AG20443 (cell line): ENCODE measurements at regions not wholly inside any gene's neighbourhood (a gene's known extent, or its start where the extent isn't known, plus 50 kb on each side); places are given as distances from the start of the nearest gene placed in this dataset.

Source experiments
- DNase-seq: peaks from one replicate; pipeline ENCODE4 v3.0.0; 2012; ENCODE audit warnings: low spot score, mixed read lengths

DNA sequence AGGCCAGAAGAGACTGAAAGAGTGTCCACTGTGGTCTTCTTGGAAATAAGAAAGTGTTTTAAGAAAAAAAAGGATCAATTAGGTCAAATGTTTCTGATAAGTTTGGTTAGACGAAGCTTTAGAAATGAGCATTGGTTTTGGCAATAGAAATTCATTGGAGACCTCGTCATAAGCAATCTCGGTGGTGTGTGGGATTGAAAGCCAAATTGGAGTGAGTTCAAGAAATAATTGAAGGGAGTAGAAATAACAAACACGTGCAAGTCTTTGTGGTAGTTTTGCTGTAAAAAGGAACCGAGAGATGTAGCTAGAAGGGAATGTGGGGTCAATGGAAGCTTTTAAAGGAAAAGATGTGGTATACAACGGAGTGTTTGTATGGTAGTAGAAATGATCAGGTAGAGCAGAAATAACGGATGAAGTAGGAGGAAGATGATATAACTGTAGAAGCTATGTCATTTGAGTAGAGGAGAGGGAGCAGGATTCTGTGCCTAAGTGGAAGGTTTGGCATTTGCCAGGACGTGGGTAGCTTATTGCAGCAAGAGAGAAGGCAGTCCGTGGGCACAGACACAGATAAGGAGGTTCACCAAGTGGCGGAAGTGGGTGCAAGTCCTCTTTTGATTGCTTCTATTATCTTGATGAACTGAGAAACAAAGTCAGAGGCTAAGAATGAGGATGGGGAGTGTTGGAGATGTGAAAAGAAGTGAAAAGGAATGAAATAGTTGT, 146.2 kb downstream of the DACT1 start:
- DNase-seq: no peak

DNA sequence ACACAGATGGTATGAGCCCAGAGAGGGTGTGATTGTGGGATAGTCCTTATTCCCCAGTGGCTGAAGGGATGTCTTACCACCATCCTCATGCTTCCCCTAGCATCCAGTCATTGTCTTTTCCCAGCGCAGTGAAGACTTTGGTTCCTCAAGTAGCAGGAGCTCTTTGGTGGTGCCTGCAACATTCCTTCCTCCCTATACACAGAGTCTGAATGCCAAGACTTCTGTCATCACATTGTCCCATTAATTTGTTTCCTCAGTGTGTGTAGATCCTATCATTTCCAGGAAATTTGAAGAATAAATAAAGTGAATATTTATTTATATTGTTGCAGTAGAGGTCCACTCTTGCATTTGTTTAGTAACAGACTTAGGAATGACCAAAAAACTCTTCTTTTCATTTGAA, 147.2 kb downstream of the DACT1 start:
- DNase-seq: no peak

DNA sequence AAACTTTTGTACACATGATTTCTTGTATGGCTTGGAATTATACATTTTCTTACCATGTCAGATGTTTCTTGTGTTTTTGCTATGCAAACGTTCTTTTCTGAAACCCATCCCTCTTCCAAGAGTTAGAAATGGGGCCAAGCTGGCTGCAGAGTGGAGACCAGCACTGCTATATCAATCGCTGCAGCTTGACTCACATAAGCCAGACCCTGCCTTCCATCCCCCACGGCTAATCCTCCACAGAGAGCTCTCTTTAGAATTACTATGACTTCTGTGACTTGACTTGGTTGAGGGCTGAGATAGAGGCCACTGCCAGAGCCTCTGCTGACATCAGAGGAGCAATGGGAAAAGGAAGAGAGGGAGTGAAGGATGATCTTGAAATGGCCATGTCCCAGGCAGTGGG, 147.9 kb downstream of the DACT1 start:
- DNase-seq: no peak

DNA sequence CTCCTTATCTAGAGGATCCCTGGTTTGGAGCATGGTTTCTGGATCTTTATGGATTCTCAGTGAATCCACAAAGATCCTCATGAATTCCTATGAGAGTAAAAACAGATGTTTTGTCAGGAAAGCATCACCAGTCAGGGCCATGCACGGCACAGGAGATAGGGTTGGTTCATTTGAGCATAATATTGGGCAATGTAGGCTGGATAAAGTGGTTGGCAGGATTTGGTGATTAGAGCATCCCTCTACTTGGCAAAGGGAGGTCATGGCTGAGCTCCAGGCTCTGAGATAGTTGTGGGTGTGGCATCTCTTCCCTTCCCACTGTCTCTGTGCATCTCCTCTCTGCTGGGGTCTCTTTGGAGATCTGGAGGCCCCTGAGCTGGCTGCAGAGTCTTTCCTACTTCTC, 149.8 kb downstream of the DACT1 start:
- peak; percentile 49 for DNase-seq

DNA sequence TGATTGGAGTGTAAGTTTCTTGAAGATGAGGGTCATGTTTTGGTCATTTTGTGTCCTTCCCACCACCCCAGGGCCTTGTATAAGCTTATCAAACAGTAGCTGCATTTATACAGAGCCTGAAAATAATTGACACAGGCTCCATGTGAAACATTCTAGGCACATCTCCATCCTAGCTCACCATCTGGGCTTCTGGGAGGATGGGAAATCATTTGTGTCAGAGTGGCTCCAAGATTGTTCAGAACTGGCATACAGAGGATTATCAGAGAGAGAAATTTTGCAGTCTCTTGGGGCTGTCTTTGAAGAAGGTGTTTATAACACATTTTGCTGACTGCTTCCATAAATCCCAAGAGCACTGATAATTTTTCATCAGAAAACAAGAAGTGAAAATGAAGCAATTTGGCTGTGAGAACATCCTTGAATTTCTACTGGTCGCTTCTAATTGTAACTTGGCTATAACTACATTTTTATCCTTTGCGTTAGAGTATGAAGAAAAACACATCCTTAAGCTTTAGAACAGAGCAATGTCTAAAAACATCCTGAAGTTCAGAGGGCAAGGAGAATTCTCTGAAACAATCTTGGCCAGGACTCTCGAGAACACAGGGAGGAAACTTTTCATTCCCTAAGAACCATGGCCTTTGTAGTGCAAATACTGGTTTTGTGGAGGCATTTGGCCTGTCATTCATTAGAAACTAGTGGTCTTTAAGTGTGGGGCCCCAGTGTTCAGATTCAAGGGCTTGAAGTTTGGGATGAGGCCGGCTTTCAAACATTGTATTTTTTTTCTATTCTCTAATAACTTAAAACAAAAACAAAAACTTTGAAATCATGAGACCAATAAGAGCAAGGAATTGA, 151.1 kb downstream of the DACT1 start:
- DNase-seq: no peak

DNA sequence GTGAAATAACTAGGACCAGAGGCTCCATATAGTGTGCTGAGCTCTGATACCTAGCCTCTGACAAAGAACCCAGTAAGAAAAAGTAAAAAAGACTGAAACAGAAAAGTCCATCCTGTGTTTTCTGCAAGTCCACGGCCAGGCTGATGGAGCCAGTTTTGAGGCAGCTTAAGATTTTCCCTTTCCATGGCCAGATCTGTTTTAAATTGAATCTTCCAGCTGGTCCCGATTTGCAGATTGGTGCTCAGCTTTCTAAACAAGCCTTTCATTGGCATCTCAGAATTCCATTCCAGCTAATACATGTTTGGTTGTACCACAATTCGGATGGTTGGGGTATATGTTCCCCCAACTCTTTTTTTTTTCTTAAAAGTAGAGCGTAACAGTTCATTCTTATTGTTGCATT, 152.0 kb downstream of the DACT1 start:
- no peak for DNase-seq

DNA sequence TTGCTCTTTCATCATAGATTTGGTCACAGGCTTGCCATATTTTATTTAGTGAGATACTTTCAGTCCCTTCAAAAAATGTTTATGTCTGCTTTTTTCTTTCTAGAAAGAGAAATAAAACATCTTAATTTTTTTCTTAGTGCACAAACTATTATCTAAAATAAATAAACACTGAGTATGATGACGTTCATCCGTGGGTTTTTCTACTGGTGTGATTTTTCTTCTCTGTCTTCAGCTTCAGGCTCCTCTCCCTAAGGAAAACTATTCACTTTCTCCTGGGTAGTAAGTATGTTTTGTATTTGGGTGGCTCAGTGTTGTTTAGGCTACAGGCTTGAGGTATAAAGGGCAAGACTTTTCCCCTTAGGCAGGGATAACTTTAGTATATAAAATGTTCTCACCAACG, 154.7 kb downstream of the DACT1 start:
- no peak for DNase-seq

DNA sequence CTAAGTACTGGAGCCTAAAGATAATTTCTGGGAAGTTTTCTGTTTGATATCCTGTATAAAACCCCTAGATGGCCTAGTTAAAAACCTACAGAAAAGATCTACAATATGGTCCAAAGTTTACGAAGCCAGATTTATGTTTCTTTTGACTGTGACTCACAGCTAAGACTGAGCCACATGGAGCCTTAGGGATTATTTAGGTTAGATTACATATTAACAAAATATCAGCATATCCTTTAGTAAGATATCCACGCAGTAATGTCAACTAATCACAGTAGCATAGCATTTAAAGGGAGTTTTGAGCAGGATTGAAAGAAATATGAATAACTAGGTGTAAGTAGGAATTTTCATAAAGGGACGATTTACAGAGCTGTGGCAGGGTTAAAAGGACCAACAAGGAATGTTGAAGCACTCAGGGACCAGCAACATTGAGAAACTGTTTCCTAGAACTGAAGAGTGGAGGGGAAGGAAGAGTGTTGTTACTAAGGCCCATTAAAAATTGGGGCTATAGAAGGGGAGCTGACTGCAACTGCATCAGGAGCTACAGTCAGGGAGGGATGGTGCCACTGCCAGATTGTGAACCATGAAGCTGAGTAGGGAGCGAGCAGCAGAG, 155.5 kb downstream of the DACT1 start:
- no peak for DNase-seq

DNA sequence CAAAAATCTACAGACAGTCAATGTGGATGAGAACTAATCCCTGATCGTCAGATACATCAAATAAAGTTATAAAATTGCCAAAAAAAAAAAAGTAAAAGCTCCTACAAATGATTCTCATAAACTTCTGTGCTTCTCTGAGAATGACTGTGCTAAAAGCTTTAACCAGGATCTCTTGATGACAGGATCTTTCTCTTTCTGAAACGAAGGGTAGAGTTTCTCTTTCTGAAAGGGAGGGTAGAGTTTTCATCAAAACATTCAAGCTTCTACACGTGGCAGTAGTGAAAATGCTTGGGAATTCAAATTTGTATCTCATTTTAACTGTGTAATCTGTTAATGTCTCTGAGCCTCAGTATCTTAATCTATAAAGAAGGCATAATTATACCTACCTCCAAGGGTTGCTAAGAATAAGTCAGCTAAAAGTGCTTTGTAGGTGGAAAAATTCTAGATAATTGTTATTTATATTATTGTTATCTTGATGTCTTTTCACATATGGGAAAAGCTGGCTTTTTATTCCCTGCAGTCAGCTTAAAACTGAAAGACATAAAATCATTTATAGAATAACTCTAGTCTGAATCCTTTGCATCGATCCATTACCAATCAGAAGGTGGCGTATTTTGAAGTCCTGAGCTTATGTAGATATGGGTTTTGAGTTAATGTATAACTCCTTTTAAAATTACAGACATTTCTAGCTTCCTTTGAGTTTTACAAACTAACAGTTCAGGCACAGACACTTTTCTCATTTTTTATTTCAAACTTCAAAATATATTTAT, 157.4 kb downstream of the DACT1 start:
- no peak for DNase-seq

DNA sequence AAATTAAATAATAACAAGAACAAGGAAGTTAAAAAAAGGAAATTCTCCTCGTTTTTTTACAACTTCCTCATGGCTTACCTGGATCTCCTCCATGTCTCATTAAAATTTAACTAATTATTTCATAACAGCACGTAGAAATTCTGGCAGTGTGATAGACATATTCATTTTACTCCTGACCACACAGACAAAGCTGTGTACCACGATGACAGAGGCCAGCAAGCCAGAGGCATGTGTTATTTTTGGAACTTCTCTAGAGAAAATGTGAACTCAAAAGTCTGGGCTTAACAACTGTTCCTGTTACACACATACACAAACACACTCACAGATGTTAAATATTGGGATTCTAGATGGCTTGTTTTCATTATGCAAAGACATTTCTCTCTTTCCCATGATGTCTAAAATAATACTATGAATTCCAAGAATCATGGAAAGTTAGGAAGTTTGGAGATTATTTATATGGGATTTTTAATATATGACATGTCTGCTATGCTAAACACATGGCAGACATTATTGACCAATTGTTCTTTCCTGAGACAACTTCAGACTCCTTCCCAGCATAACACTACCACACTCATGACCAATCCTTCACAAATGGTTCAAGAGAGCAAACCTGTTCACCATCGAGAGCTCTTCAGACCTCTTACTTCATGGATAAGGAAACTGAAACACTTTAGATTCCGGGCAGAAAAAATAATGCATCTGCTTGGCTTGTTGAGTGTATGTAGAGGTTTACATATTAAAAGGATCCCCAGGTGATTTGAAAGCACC, 158.7 kb downstream of the DACT1 start:
- no peak for DNase-seq

DNA sequence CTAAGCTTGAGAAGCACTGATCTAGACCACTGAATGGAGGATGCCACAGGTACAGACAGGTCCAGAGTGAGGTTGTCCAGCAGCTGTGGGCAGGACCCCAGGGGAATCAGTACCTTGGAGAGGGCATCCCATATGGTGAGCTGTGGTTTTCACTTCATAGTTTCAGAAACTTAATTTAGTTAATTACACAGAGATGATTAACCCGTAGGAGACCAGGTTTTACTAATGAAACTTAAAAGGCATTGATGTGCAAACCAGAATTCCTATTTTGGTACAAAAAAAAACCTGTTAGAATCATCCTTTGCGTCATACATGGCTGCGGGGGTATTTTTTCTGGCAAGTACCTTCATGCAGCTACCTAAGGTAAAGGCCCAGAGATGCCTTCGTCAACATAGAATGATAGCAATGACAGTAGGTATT, 159.3 kb downstream of the DACT1 start:
- no peak for DNase-seq

DNA sequence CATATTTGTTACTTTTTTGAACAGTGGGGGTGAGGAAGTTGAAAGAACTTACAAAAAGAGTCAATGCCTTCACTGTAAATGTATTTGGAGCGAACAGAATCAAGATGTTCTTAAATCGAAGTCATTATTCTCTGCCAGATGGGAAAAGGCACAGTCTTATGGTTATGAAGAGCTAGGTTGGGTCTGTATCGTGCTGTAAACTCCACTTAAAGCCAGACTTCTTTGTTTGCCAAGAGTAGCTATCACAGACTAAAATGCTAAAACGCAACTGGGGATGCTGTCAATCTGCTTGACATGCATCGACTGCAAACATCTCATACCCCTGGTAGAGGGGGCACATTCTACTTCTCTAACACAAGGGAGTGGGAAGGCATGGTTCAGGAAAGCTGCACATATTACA, 160.4 kb downstream of the DACT1 start:
- DNase-seq: no peak

DNA sequence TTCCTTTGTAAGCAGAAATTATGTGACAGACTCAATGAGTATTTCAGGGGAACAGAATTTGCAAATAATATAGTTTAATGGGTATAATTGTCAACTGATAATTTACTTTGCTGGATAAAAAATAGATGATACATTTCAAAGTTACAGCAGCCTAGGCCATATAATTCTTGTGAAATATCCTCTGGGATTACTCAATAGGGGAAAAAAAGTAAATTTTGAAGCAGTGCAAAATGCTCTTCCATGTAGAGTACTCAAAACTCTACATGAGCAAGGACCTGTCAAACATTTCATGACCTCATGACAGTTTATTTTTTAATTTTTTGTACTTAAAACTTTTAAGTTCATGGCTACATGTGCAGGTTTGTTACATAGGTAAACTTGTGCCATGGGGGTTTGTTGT, 163.3 kb downstream of the DACT1 start:
- no peak for DNase-seq

DNA sequence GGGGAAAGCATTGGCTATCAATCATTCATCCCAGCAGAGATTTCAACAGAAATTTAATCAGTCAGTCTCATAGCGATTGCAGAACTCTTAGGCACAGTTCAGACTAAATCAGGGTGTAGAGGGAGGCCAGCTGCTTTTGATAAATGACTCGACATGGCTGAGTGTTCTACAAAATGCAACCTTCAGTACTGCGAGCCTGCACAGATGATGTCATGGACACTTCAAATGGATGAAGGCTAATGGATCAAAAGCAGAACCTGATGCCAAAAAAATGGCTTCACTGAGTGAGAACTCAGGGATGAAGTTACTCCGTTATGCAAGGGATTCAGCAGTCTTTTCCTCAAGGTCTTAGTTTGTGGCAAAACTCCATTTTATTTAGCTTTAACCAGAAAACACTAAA, 167.3 kb downstream of the DACT1 start:
- peak; percentile 50 for DNase-seq

DNA sequence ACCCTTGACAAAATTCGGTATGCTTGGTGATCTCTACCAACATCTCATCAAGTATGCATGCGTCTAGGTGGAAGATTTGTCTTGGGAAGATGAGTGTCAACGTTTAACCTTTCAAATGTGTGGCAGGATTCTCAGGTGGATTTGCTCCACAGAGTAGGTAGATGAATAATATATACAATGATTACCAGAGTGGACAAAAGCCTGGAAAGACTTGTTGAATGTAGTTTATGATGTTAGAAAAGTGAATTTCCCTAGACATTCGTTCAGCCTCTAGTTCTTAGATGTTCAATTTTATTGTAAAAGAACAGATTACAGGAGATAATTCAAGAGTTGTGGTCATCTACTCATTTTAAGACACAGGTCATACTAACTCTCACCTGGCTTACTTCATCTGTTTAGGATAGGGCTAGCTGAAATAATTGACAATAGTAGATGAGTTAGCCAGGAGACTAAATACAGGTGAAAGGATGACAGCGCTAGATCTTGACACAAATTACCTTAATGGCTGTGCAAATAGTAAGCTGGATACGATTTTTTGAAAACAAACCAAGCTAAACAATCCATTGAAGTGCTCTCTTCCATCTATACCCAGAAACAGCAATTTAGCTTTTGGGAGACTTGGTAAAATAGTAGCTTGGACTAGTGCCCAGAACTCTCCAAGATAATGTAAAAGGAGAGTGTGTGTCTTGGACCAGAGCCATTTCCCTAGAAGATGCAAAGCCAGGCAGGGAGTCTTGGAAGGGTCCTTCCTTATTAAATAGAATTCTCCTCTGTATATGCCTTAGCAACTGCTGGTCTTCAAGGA, 168.0 kb downstream of the DACT1 start:
- DNase-seq: no peak

DNA sequence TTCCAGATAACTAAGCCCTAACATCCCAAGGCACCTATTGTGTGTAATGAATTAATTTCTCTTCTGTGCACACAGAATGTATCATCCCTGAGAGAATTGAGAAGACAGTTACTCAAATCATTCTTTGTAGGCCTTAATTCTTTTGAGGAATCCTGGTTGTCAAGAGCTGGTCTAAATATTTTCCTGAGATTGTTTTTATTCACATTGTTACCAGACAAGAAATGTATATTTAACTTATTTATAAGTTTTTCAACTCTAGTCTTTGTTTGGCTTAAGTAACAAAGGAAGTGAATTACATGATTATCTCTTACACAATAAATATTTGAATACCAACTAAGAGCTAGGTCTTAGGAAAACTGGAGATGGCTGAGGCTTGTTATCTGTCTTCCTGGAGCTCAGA, 169.4 kb downstream of the DACT1 start:
- DNase-seq: no peak

DNA sequence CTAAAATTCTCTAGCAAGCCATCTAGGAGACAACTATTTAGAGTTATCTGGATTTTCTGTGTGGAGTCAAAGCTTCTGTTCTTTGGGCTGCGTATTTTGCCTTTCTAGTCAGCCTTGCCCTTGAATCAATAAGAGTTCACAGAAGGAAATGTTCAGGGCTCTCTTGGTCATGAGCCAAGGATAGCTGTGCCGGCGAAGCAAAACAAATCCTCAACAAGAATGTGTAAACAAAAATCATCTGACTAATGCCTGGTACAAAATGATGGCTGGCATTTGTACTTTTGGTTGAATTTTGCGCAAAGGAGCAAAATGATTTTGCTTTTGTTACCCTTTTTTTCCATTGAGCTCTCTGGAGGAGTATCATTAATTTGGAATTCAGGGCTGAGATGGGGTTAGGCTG, 171.1 kb downstream of the DACT1 start:
- no peak for DNase-seq

DNA sequence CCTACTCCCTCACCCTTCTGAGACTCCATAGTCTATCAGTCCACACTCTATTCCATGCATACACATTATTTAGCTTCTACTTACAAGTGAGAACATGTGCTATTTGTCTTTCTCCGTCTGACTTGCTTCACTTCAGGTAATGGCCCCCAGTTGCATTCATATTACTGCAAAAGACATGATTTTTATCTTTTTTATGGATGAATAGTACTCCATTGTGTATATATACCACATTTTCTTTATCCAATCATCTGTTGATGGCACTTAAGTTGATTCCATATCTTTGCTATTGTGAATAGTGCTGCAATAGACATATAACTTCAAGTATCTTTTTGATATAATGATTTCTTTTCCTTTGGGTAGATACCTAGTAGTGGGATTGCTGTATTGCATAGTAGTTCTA, 171.8 kb downstream of the DACT1 start:
- DNase-seq: no peak

DNA sequence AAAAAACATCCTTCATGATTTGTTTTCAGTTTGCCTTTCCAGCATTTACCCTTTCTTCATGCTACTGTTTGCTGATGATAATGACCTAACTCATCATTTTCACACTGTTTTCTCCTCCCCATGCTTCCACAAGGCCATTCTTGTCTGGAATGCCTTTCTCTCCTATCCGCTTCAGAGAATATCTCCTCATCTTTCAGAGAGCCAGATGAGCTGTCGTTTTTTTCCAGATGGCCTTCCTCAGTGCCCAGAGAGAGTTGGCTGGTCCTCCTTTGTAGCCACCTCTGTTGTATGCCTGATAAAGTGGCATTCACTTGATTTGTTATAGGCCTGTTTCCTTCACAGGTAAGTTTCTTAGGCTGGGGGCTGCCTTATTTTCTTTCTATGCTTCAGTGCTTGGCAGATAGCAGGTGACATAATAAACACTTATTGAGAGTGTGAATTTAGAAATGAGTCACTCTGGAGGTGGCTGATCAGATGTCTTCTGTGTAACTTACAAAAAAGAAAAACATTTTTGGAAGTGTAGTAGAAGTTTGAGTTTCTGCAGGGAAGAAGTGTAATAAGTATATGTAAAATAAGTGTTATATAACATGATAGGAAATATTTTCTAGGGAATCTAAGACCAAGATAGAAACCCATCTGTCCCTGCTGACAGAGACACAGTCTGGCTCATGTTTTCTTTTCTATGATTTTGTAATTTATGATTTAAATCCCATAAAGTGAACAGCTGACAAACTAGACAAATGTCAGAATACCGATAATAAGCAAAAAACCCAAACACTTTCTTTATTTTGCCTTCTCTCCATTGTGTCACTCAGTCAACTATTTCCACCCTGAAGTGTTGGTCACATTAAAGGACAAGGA, 174.5 kb downstream of the DACT1 start:
- DNase-seq: no peak

DNA sequence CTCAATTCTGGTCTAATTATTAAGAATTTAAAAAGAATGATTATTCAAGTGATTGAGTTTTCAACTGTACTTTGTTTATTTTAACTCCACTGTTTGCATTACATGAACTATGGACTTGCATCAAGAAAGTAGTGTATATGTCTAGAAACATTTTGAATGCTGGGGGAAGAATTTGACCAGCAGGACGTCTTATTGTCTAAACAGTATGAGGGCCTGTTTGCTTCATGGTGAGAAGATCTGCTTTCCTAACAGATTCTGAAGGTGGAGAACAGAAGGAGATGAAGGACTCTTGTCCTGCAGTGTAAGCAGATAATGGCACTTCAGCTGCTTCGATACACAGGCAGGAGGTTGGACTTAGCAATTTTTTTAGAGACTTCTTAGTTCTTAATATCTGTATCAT, 176.0 kb downstream of the DACT1 start:
- no peak for DNase-seq
